Activated CD4-positive, alpha-beta memory T cell treated with anti-CD3 and anti-CD28 coated beads for 36 hours (primary cell): ENCODE measurements at regions not wholly inside any gene's neighbourhood (a gene's known extent, or its start where the extent isn't known, plus 50 kb on each side); places are given as distances from the start of the nearest gene placed in this dataset.

Experiments used
- CTCF ChIA-PET: fragments of 350-600 bp; sonication (Branson Sonifier 250); formaldehyde crosslinking; loops from one replicate; lab custom pipeline; 2021; ENCODE audit warnings: antibody characterized with exemption, inconsistent platforms; lab: Charles Lee
- POLR2A ChIA-PET: fragments of 350-600 bp; sonication (Branson Sonifier 250); formaldehyde crosslinking; loops from one replicate; lab custom pipeline; 2021; ENCODE audit warnings: antibody characterized with exemption; lab: Charles Lee
- DNase-seq: peaks from one replicate; pipeline ENCODE4 v3.0.0-alpha.2; 2020
- H3K27ac Mint-ChIP-seq: one replicate; pipeline ENCODE4 v1.8.0; 2021; ENCODE audit warnings: mixed read lengths
- H3K27me3 Mint-ChIP-seq: one replicate; pipeline ENCODE4 v1.8.0; 2021; ENCODE audit warnings: mixed read lengths
- H3K36me3 Mint-ChIP-seq: one replicate; pipeline ENCODE4 v1.8.0; 2021; ENCODE audit warnings: mixed read lengths
- H3K4me1 Mint-ChIP-seq: one replicate; pipeline ENCODE4 v1.8.0; 2021; ENCODE audit warnings: low read depth, mixed read lengths
- H3K4me3 Mint-ChIP-seq: one replicate; pipeline ENCODE4 v1.8.0; 2021; ENCODE audit warnings: mild to moderate bottlenecking, mixed read lengths
- H3K9me3 Mint-ChIP-seq: one replicate; pipeline ENCODE4 v1.8.0; 2021; ENCODE audit warnings: mixed read lengths
- intact Hi-C: fragments of 100-400 bp; cut with micrococcal nuclease; formaldehyde crosslinking; loops from one replicate; pipeline ENCODE4 v1.15.1; 2023

GRCh38 chr1:60415696-60416095 is 342.1 kb upstream of the C1orf87 start:
- H3K9me3 Mint-ChIP-seq = peaks cover 2% of the 10 kb centered on the region
- no peak overlapping the region for H3K27ac Mint-ChIP-seq
- POLR2A ChIA-PET = no interaction called here
- DNase-seq = no peak
- CTCF ChIA-PET = no interaction called here
- intact Hi-C loops = no loop called here
- no peak overlapping the region for H3K4me3 Mint-ChIP-seq
- H3K4me1 Mint-ChIP-seq = no peaks in the 10 kb centered on the region
- H3K36me3 Mint-ChIP-seq = no peaks in the 10 kb centered on the region
- H3K27me3 Mint-ChIP-seq = no peaks in the 10 kb centered on the region

GRCh38 chr1:60413091-60413490 is 339.5 kb upstream of the C1orf87 start:
- intact Hi-C loops = no loop called here
- no peaks in the 10 kb centered on the region for H3K36me3 Mint-ChIP-seq
- no peaks in the 10 kb centered on the region for H3K4me1 Mint-ChIP-seq
- H3K27me3 Mint-ChIP-seq = no peaks in the 10 kb centered on the region
- CTCF ChIA-PET = no interaction called here
- POLR2A ChIA-PET = no interaction called here
- no peak for DNase-seq
- no peak overlapping the region for H3K4me3 Mint-ChIP-seq
- peaks cover 2% of the 10 kb centered on the region for H3K9me3 Mint-ChIP-seq
- H3K27ac Mint-ChIP-seq = no peak overlapping the region

GRCh38 chr1:60411591-60411990 is 338.0 kb upstream of the C1orf87 start:
- CTCF ChIA-PET = no interaction called here
- H3K27ac Mint-ChIP-seq = no peak overlapping the region
- intact Hi-C loops = no loop called here
- H3K9me3 Mint-ChIP-seq = peaks cover 2% of the 10 kb centered on the region
- no peak overlapping the region for H3K4me3 Mint-ChIP-seq
- DNase-seq = no peak
- POLR2A ChIA-PET = no interaction called here
- no peaks in the 10 kb centered on the region for H3K4me1 Mint-ChIP-seq
- H3K27me3 Mint-ChIP-seq = no peaks in the 10 kb centered on the region
- no peaks in the 10 kb centered on the region for H3K36me3 Mint-ChIP-seq

- H3K27me3 Mint-ChIP-seq = no peaks in the 10 kb centered on the region
- H3K4me3 Mint-ChIP-seq = no peak overlapping the region
- DNase-seq = no peak
- no peaks in the 10 kb centered on the region for H3K4me1 Mint-ChIP-seq
- ChIA-PET POLR2A (no interaction called here), CTCF (no interaction called here)
- H3K36me3 Mint-ChIP-seq = no peaks in the 10 kb centered on the region
- intact Hi-C loops = no loop called here
- H3K27ac Mint-ChIP-seq = no peak overlapping the region
- no peaks in the 10 kb centered on the region for H3K9me3 Mint-ChIP-seq
Observed at GRCh38 chr1:60402816-60403215, 329.2 kb upstream of the C1orf87 start.

GRCh38 chr1:60402216-60402615 is 328.6 kb upstream of the C1orf87 start:
- intact Hi-C loops = no loop called here
- Mint-ChIP-seq H3K4me3 (no peak overlapping the region), H3K27me3 (no peaks in the 10 kb centered on the region), H3K36me3 (no peaks in the 10 kb centered on the region), H3K27ac (no peak overlapping the region), H3K9me3 (no peaks in the 10 kb centered on the region), H3K4me1 (no peaks in the 10 kb centered on the region)
- ChIA-PET CTCF (no interaction called here), POLR2A (no interaction called here)
- no peak for DNase-seq

- H3K36me3 Mint-ChIP-seq = no peaks in the 10 kb centered on the region
- H3K4me1 Mint-ChIP-seq = no peaks in the 10 kb centered on the region
- H3K9me3 Mint-ChIP-seq = peaks cover 2% of the 10 kb centered on the region
- H3K27me3 Mint-ChIP-seq = no peaks in the 10 kb centered on the region
- intact Hi-C loops = no loop called here
- ChIA-PET POLR2A (no interaction called here), CTCF (no interaction called here)
- H3K4me3 Mint-ChIP-seq = no peak overlapping the region
- no peak for DNase-seq
- no peak overlapping the region for H3K27ac Mint-ChIP-seq
Observed at GRCh38 chr1:60394436-60394835, 320.9 kb upstream of the C1orf87 start.

- DNase-seq = no peak
- peaks cover 2% of the 10 kb centered on the region for H3K9me3 Mint-ChIP-seq
- intact Hi-C loops = no loop called here
- ChIA-PET POLR2A (no interaction called here), CTCF (no interaction called here)
- H3K4me1 Mint-ChIP-seq = no peaks in the 10 kb centered on the region
- H3K27me3 Mint-ChIP-seq = peaks cover 2% of the 10 kb centered on the region
- no peaks in the 10 kb centered on the region for H3K36me3 Mint-ChIP-seq
- no peak overlapping the region for H3K27ac Mint-ChIP-seq
- H3K4me3 Mint-ChIP-seq = no peak overlapping the region
Observed at GRCh38 chr1:60390593-60391282, 317.2 kb upstream of the C1orf87 start.

- no peaks in the 10 kb centered on the region for H3K4me1 Mint-ChIP-seq
- POLR2A ChIA-PET = no interaction called here
- H3K36me3 Mint-ChIP-seq = no peaks in the 10 kb centered on the region
- H3K27me3 Mint-ChIP-seq = peaks cover 2% of the 10 kb centered on the region
- no peak overlapping the region for H3K27ac Mint-ChIP-seq
- CTCF ChIA-PET = no interaction called here
- H3K9me3 Mint-ChIP-seq = peaks cover 2% of the 10 kb centered on the region
- H3K4me3 Mint-ChIP-seq = no peak overlapping the region
- intact Hi-C loops = no loop called here
- no peak for DNase-seq
Observed at GRCh38 chr1:60388092-60388987, 314.8 kb upstream of the C1orf87 start.

GRCh38 chr1:60387175-60387574 is 313.6 kb upstream of the C1orf87 start:
- CTCF ChIA-PET = no interaction called here
- H3K4me3 Mint-ChIP-seq = no peak overlapping the region
- no peak for DNase-seq
- peaks cover 2% of the 10 kb centered on the region for H3K9me3 Mint-ChIP-seq
- H3K36me3 Mint-ChIP-seq = no peaks in the 10 kb centered on the region
- H3K27me3 Mint-ChIP-seq = peaks cover 2% of the 10 kb centered on the region
- no peaks in the 10 kb centered on the region for H3K4me1 Mint-ChIP-seq
- no peak overlapping the region for H3K27ac Mint-ChIP-seq
- intact Hi-C loops = no loop called here
- POLR2A ChIA-PET = no interaction called here

- CTCF ChIA-PET = no interaction called here
- POLR2A ChIA-PET = no interaction called here
- intact Hi-C loops = no loop called here
Observed at GRCh38 chr1:60386249-60386648, 312.7 kb upstream of the C1orf87 start.

GRCh38 chr1:60376196-60376595 is 302.6 kb upstream of the C1orf87 start:
- no peak overlapping the region for H3K4me3 Mint-ChIP-seq
- DNase-seq = no peak
- intact Hi-C loops = no loop called here
- peaks cover 11% of the 10 kb centered on the region for H3K9me3 Mint-ChIP-seq
- H3K4me1 Mint-ChIP-seq = no peaks in the 10 kb centered on the region
- ChIA-PET POLR2A (no interaction called here), CTCF (no interaction called here)
- H3K27me3 Mint-ChIP-seq = no peaks in the 10 kb centered on the region
- no peak overlapping the region for H3K27ac Mint-ChIP-seq
- H3K36me3 Mint-ChIP-seq = no peaks in the 10 kb centered on the region

More at GRCh38 chr1:60386249-60386648, 312.7 kb upstream of the C1orf87 start:
- DNase-seq = no peak
- no peaks in the 10 kb centered on the region for H3K4me1 Mint-ChIP-seq
- no peaks in the 10 kb centered on the region for H3K36me3 Mint-ChIP-seq
- no peak overlapping the region for H3K27ac Mint-ChIP-seq
- peaks cover 2% of the 10 kb centered on the region for H3K27me3 Mint-ChIP-seq
- no peak overlapping the region for H3K4me3 Mint-ChIP-seq
- H3K9me3 Mint-ChIP-seq = peaks cover 2% of the 10 kb centered on the region

- Mint-ChIP-seq H3K27me3 (no peaks in the 10 kb centered on the region), H3K36me3 (no peaks in the 10 kb centered on the region), H3K4me3 (no peak overlapping the region), H3K4me1 (no peaks in the 10 kb centered on the region), H3K27ac (no peak overlapping the region), H3K9me3 (peaks cover 16% of the 10 kb centered on the region)
- POLR2A ChIA-PET = no interaction called here
- intact Hi-C loops = no loop called here
- DNase-seq = no peak
- CTCF ChIA-PET = interaction anchor here (1.0 kb wide), 1 partner anchor 51 kb away, joined by 3 read pairs; no protein-coding TSS in a partner anchor
Observed at GRCh38 chr1:60374537-60374936, 301.0 kb upstream of the C1orf87 start.
